ENCODE measurements at regions not wholly inside any gene's neighbourhood (a gene's known extent, or its start where the extent isn't known, plus 50 kb on each side); places are given as distances from the start of the nearest gene placed in this dataset.
"Not testable (repeated sequence)": the region's sequence is repeated elsewhere in the genome, so short reads cannot be mapped to it uniquely, and the experiment has no call there.

- no peaks in the 10 kb centered on the region for H3K4me1 ChIP-seq (ENCODE audit: insufficient read depth, low read length)
- no peaks in the 10 kb centered on the region for H3K27me3 ChIP-seq (ENCODE audit: insufficient read depth, low read length)
- H3K36me3 ChIP-seq (ENCODE audit: insufficient read depth, low read length), result no peaks in the 10 kb centered on the region
- no peak overlapping the region for H3K4me3 ChIP-seq (ENCODE audit: low read length)
- no peaks in the 10 kb centered on the region for H3K9me3 ChIP-seq (ENCODE audit: low read length)
- no peak overlapping the region for H2AFZ ChIP-seq (ENCODE audit: low read depth, low read length)
Observed at GRCh38 chr7:68839014-68839413, 759.3 kb upstream of the AUTS2 start.

GRCh38 chr7:68840991-68841390 is 757.3 kb upstream of the AUTS2 start:
- H3K27me3 ChIP-seq (ENCODE audit: insufficient read depth, low read length), result no peaks in the 10 kb centered on the region
- H2AFZ ChIP-seq (ENCODE audit: low read depth, low read length), result no peak overlapping the region
- no peaks in the 10 kb centered on the region for H3K9me3 ChIP-seq (ENCODE audit: low read length)
- no peaks in the 10 kb centered on the region for H3K36me3 ChIP-seq (ENCODE audit: insufficient read depth, low read length)
- no peak overlapping the region for H3K4me3 ChIP-seq (ENCODE audit: low read length)
- no peaks in the 10 kb centered on the region for H3K4me1 ChIP-seq (ENCODE audit: insufficient read depth, low read length)

GRCh38 chr7:68843985-68844384 is 754.3 kb upstream of the AUTS2 start:
- H3K4me3 ChIP-seq (ENCODE audit: low read length); H3K9me3 ChIP-seq (ENCODE audit: low read length); H2AFZ ChIP-seq (ENCODE audit: low read depth, low read length); H3K27me3 ChIP-seq (ENCODE audit: insufficient read depth, low read length); H3K4me1 ChIP-seq (ENCODE audit: insufficient read depth, low read length); H3K36me3 ChIP-seq (ENCODE audit: insufficient read depth, low read length): not testable (repeated sequence)

GRCh38 chr7:68846811-68847325 is 751.4 kb upstream of the AUTS2 start:
- H2AFZ ChIP-seq (ENCODE audit: low read depth, low read length), result no peak overlapping the region
- H3K27me3 ChIP-seq (ENCODE audit: insufficient read depth, low read length), result no peaks in the 10 kb centered on the region
- H3K4me1 ChIP-seq (ENCODE audit: insufficient read depth, low read length), result no peaks in the 10 kb centered on the region
- no peaks in the 10 kb centered on the region for H3K36me3 ChIP-seq (ENCODE audit: insufficient read depth, low read length)
- H3K4me3 ChIP-seq (ENCODE audit: low read length), result no peak overlapping the region
- no peaks in the 10 kb centered on the region for H3K9me3 ChIP-seq (ENCODE audit: low read length)

- Histone ChIP-seq H3K36me3 (ENCODE audit: insufficient read depth, low read length) (no peaks in the 10 kb centered on the region), H3K4me3 (ENCODE audit: low read length) (no peak overlapping the region), H2AFZ (ENCODE audit: low read depth, low read length) (no peak overlapping the region), H3K4me1 (ENCODE audit: insufficient read depth, low read length) (no peaks in the 10 kb centered on the region), H3K9me3 (ENCODE audit: low read length) (no peaks in the 10 kb centered on the region), H3K27me3 (ENCODE audit: insufficient read depth, low read length) (no peaks in the 10 kb centered on the region)
Observed at GRCh38 chr7:68853254-68853653, 745.0 kb upstream of the AUTS2 start.

GRCh38 chr7:68857571-68857970 is 740.7 kb upstream of the AUTS2 start:
- H3K9me3 ChIP-seq (ENCODE audit: low read length), result no peaks in the 10 kb centered on the region
- no peak overlapping the region for H3K4me3 ChIP-seq (ENCODE audit: low read length)
- no peak overlapping the region for H2AFZ ChIP-seq (ENCODE audit: low read depth, low read length)
- no peaks in the 10 kb centered on the region for H3K27me3 ChIP-seq (ENCODE audit: insufficient read depth, low read length)
- no peaks in the 10 kb centered on the region for H3K4me1 ChIP-seq (ENCODE audit: insufficient read depth, low read length)
- no peaks in the 10 kb centered on the region for H3K36me3 ChIP-seq (ENCODE audit: insufficient read depth, low read length)

- Histone ChIP-seq H3K9me3 (ENCODE audit: low read length) (no peaks in the 10 kb centered on the region), H3K36me3 (ENCODE audit: insufficient read depth, low read length) (no peaks in the 10 kb centered on the region), H3K27me3 (ENCODE audit: insufficient read depth, low read length) (no peaks in the 10 kb centered on the region), H3K4me3 (ENCODE audit: low read length) (no peak overlapping the region), H3K4me1 (ENCODE audit: insufficient read depth, low read length) (no peaks in the 10 kb centered on the region), H2AFZ (ENCODE audit: low read depth, low read length) (no peak overlapping the region)
Observed at GRCh38 chr7:68858497-68858896, 739.8 kb upstream of the AUTS2 start.

GRCh38 chr7:68861171-68861570 is 737.1 kb upstream of the AUTS2 start:
- H3K4me3 ChIP-seq (ENCODE audit: low read length), result no peak overlapping the region
- H3K9me3 ChIP-seq (ENCODE audit: low read length), result no peaks in the 10 kb centered on the region
- no peaks in the 10 kb centered on the region for H3K36me3 ChIP-seq (ENCODE audit: insufficient read depth, low read length)
- no peaks in the 10 kb centered on the region for H3K4me1 ChIP-seq (ENCODE audit: insufficient read depth, low read length)
- H2AFZ ChIP-seq (ENCODE audit: low read depth, low read length), result no peak overlapping the region
- no peaks in the 10 kb centered on the region for H3K27me3 ChIP-seq (ENCODE audit: insufficient read depth, low read length)

GRCh38 chr7:68862261-68862660 is 736.0 kb upstream of the AUTS2 start:
- Histone ChIP-seq H3K9me3 (ENCODE audit: low read length) (no peaks in the 10 kb centered on the region), H3K27me3 (ENCODE audit: insufficient read depth, low read length) (no peaks in the 10 kb centered on the region), H3K4me3 (ENCODE audit: low read length) (no peak overlapping the region), H3K4me1 (ENCODE audit: insufficient read depth, low read length) (no peaks in the 10 kb centered on the region), H3K36me3 (ENCODE audit: insufficient read depth, low read length) (no peaks in the 10 kb centered on the region), H2AFZ (ENCODE audit: low read depth, low read length) (no peak overlapping the region)

GRCh38 chr7:68862736-68863135 is 735.5 kb upstream of the AUTS2 start:
- Histone ChIP-seq H3K4me1 (ENCODE audit: insufficient read depth, low read length) (no peaks in the 10 kb centered on the region), H3K36me3 (ENCODE audit: insufficient read depth, low read length) (no peaks in the 10 kb centered on the region), H2AFZ (ENCODE audit: low read depth, low read length) (no peak overlapping the region), H3K27me3 (ENCODE audit: insufficient read depth, low read length) (no peaks in the 10 kb centered on the region), H3K4me3 (ENCODE audit: low read length) (no peak overlapping the region), H3K9me3 (ENCODE audit: low read length) (no peaks in the 10 kb centered on the region)

GRCh38 chr7:68865351-68866199 is 732.7 kb upstream of the AUTS2 start:
- H3K27me3 ChIP-seq (ENCODE audit: insufficient read depth, low read length), result no peaks in the 10 kb centered on the region
- no peaks in the 10 kb centered on the region for H3K36me3 ChIP-seq (ENCODE audit: insufficient read depth, low read length)
- H3K9me3 ChIP-seq (ENCODE audit: low read length), result no peaks in the 10 kb centered on the region
- H3K4me1 ChIP-seq (ENCODE audit: insufficient read depth, low read length), result no peaks in the 10 kb centered on the region
- no peak overlapping the region for H3K4me3 ChIP-seq (ENCODE audit: low read length)
- no peak overlapping the region for H2AFZ ChIP-seq (ENCODE audit: low read depth, low read length)

GRCh38 chr7:68866200-68866570 is 732.1 kb upstream of the AUTS2 start:
- no peaks in the 10 kb centered on the region for H3K27me3 ChIP-seq (ENCODE audit: insufficient read depth, low read length)
- H3K4me1 ChIP-seq (ENCODE audit: insufficient read depth, low read length), result no peaks in the 10 kb centered on the region
- no peaks in the 10 kb centered on the region for H3K9me3 ChIP-seq (ENCODE audit: low read length)
- no peaks in the 10 kb centered on the region for H3K36me3 ChIP-seq (ENCODE audit: insufficient read depth, low read length)
- no peak overlapping the region for H3K4me3 ChIP-seq (ENCODE audit: low read length)
- no peak overlapping the region for H2AFZ ChIP-seq (ENCODE audit: low read depth, low read length)

- not testable (repeated sequence) for H3K36me3 ChIP-seq (ENCODE audit: insufficient read depth, low read length); H3K4me1 ChIP-seq (ENCODE audit: insufficient read depth, low read length); H3K4me3 ChIP-seq (ENCODE audit: low read length); H2AFZ ChIP-seq (ENCODE audit: low read depth, low read length); H3K9me3 ChIP-seq (ENCODE audit: low read length); H3K27me3 ChIP-seq (ENCODE audit: insufficient read depth, low read length)
Observed at GRCh38 chr7:68866721-68867120, 731.6 kb upstream of the AUTS2 start.

- H2AFZ ChIP-seq (ENCODE audit: low read depth, low read length), result no peak overlapping the region
- H3K27me3 ChIP-seq (ENCODE audit: insufficient read depth, low read length), result no peaks in the 10 kb centered on the region
- H3K4me1 ChIP-seq (ENCODE audit: insufficient read depth, low read length), result no peaks in the 10 kb centered on the region
- H3K36me3 ChIP-seq (ENCODE audit: insufficient read depth, low read length), result no peaks in the 10 kb centered on the region
- no peaks in the 10 kb centered on the region for H3K9me3 ChIP-seq (ENCODE audit: low read length)
- no peak overlapping the region for H3K4me3 ChIP-seq (ENCODE audit: low read length)
Observed at GRCh38 chr7:68868978-68869377, 729.3 kb upstream of the AUTS2 start.
